ENCODE measurements at regions not wholly inside any gene's neighbourhood (a gene's known extent, or its start where the extent isn't known, plus 50 kb on each side); places are given as distances from the start of the nearest gene placed in this dataset.

GRCh38 chr5:130939059-130939458 is 226.0 kb downstream of the HINT1 start:
- TF ChIP-seq CTCF (IDR thresholded peaks at IDR 0.05) = no peak
- no peak for TF ChIP-seq POLR2A (IDR thresholded peaks at IDR 0.05)

Measured in thyroid gland (tissue), 4 donors.